K562 (cell line): ENCODE measurements at regions not wholly inside any gene's neighbourhood (a gene's known extent, or its start where the extent isn't known, plus 50 kb on each side); places are given as distances from the start of the nearest gene placed in this dataset.
"Not testable (repeated sequence)": the region's sequence is repeated elsewhere in the genome, so short reads cannot be mapped to it uniquely, and the experiment has no call there.

Experiments used
- ATAC-seq: fragments of 200-7000 bp; cut with Tn5 transposase; 3 replicates; pipeline ENCODE4 v1.9.1; 2020; ENCODE audit warnings: moderate library complexity
- BruUV-seq: library from RNA; stranded (reverse); fragments of 400-500 nt; replicated peaks from 2 replicates; lab custom pipeline; 2021; lab: Mats Ljungman, UMichigan
- CTCF ChIA-PET: fragments of 300-600 bp; formaldehyde crosslinking; extraction: SDS; loops from one replicate; lab custom pipeline; 2021; ENCODE audit warnings: low intra/inter-chr PET ratio; lab: Yijun Ruan, JAX
- POLR2A ChIA-PET: fragments of 300-600, 350-650 bp; sonication (Branson Sonifier 250); formaldehyde crosslinking; extraction: SDS; loops from one replicate; lab custom pipeline; 2021; ENCODE audit warnings: antibody characterized with exemption, inconsistent platforms; lab: Yijun Ruan, JAX
- DNase-seq, 4 experiments: peaks; one replicate each; pipeline versions ENCODE4 v3.0.0 to v3.0.0-alpha.2; 2011 to 2018; ENCODE audit warnings: low spot score in 3 of 4, mixed read lengths in 3 of 4; ENCODE audit errors: extremely low read depth in 1 of 4
- FAIRE-seq: peaks from 2 replicates; lab custom pipeline; 2011; peaks lifted over from hg19 to GRCh38; lab: Jason Lieb, UNC
- H2AFZ ChIP-seq: 2 replicates; pipeline ENCODE4 v1.6.0; 2011; ENCODE audit warnings: low read depth, low read length, control low read depth, inconsistent platforms
- H3K27ac ChIP-seq: fragments of 200-600 bp; 3 replicates; pipeline ENCODE4 v1.8.0; 2011; ENCODE audit warnings: low read depth, mild to moderate bottlenecking, control low read depth, inconsistent platforms, low read length, moderate library complexity, mixed read lengths; ENCODE audit errors: extremely low read depth
- H3K27me3 ChIP-seq, 2 experiments: fragments of 300-600 bp in 1 of 2; 2 replicates in 1 of 2; 3 replicates in 1 of 2; pipeline versions ENCODE4 v1.6.0 to v1.8.0; 2011; ENCODE audit warnings: inconsistent platforms in 2 of 2, low read length in 2 of 2, mild to moderate bottlenecking in 1 of 2, mixed read lengths in 1 of 2, moderate library complexity in 1 of 2; ENCODE audit not compliant: control insufficient read depth in 2 of 2, insufficient read depth in 2 of 2
- H3K36me3 ChIP-seq: fragments of 300-600 bp; 3 replicates; pipeline ENCODE4 v1.8.0; 2011; ENCODE audit warnings: mild to moderate bottlenecking, low read length, inconsistent platforms; ENCODE audit not compliant: control insufficient read depth, insufficient read depth
- H3K4me1 ChIP-seq, 2 experiments: fragments of 200-600 bp in 1 of 2; replicated peaks in 1 of 2; 2 replicates in 1 of 2; 3 replicates in 1 of 2; pipeline versions ENCODE4 v1.5.1 to v1.8.0; 2011; ENCODE audit warnings: inconsistent platforms in 2 of 2, low read length in 2 of 2, mild to moderate bottlenecking in 1 of 2, mixed read lengths in 1 of 2, moderate library complexity in 1 of 2; ENCODE audit not compliant: control insufficient read depth in 2 of 2, insufficient read depth in 2 of 2
- H3K4me2 ChIP-seq: 2 replicates; pipeline ENCODE4 v1.6.1; 2011; ENCODE audit warnings: low read length, control low read depth, inconsistent platforms, mixed read lengths; ENCODE audit not compliant: insufficient read depth
- H3K4me3 ChIP-seq: fragments of 200-600 bp; sonication (generic), shearing (Covaris generic); 2 replicates; pipeline ENCODE4 v1.5.1; 2016; ENCODE audit warnings: control low read depth, inconsistent platforms
- H3K79me2 ChIP-seq: fragments of 200-600 bp; 3 replicates; pipeline ENCODE4 v1.8.0; 2011; ENCODE audit warnings: low read length, inconsistent platforms; ENCODE audit not compliant: control insufficient read depth, insufficient read depth
- H3K9ac ChIP-seq, 2 experiments: 2 replicates each; pipeline versions ENCODE4 v1.6.0 to v1.6.1; 2011; ENCODE audit warnings: low read depth in 2 of 2, low read length in 2 of 2, control low read depth in 1 of 2, inconsistent platforms in 1 of 2, mild to moderate bottlenecking in 1 of 2, mixed read lengths in 1 of 2; ENCODE audit not compliant: insufficient read depth in 1 of 2
- H3K9me1 ChIP-seq: one replicate; pipeline ENCODE4 v1.6.0; 2011; ENCODE audit warnings: inconsistent platforms, mild to moderate bottlenecking, low read length, moderate library complexity; ENCODE audit not compliant: control insufficient read depth, insufficient read depth
- H3K9me3 ChIP-seq: replicated peaks from 2 replicates; pipeline ENCODE4 v1.5.1; 2011; ENCODE audit warnings: low read depth, low read length, inconsistent platforms; ENCODE audit not compliant: control insufficient read depth, insufficient read depth
- H4K20me1 ChIP-seq: replicated peaks from 2 replicates; pipeline ENCODE4 v1.6.1; 2011; ENCODE audit warnings: low read length, inconsistent platforms, mixed read lengths; ENCODE audit not compliant: control insufficient read depth, insufficient read depth
- BMI1 ChIP-seq: fragments of 150-350 bp; IDR thresholded peaks from 2 replicates; pipeline ENCODE4 v1.6.1; 2014; ENCODE audit warnings: low read length
- CREB1 ChIP-seq, 2 experiments: sonication (generic) in 1 of 2; formaldehyde crosslinking in 1 of 2; IDR thresholded peaks; 2 replicates each; pipeline versions ENCODE4 v1.6.1 to v1.8.0; 2012 to 2022; ENCODE audit warnings: inconsistent platforms in 1 of 2, mild to moderate bottlenecking in 1 of 2, missing genetic modification reagents in 1 of 2, moderate library complexity in 1 of 2
- ERF ChIP-seq: fragments of 450-650 bp; formaldehyde crosslinking; IDR thresholded peaks from 2 replicates; pipeline ENCODE4 v1.4.0; 2020; ENCODE audit warnings: mild to moderate bottlenecking, mixed read lengths
- HIVEP1 ChIP-seq: fragments of 250-450 bp; sonication (Bioruptor Pico); IDR thresholded peaks from 2 replicates; pipeline ENCODE4 v1.4.0; 2020; ENCODE audit warnings: mild to moderate bottlenecking
- KAT7 ChIP-seq: sonication (generic); formaldehyde crosslinking; IDR thresholded peaks from 2 replicates; pipeline ENCODE4 v1.8.0; 2022; ENCODE audit warnings: missing genetic modification reagents, mild to moderate bottlenecking, borderline replicate concordance
- NFXL1 ChIP-seq: fragments of 450-650 bp; formaldehyde crosslinking; IDR thresholded peaks from 2 replicates; pipeline ENCODE4 v1.4.0; 2021; ENCODE audit warnings: mild to moderate bottlenecking
- POLR2H ChIP-seq: IDR thresholded peaks from 2 replicates; pipeline ENCODE4 v1.6.1; 2016; ENCODE audit warnings: missing genetic modification characterization, low read depth, mild to moderate bottlenecking, control low read depth, missing compliant biosample characterization, moderate library complexity
- RAD21 ChIP-seq, 2 experiments: fragments of 250-450 bp in 1 of 2; fragments of 450-650 bp in 1 of 2; sonication (Bioruptor Pico) in 1 of 2; formaldehyde crosslinking in 1 of 2; IDR thresholded peaks in 1 of 2; conservative IDR thresholded peaks in 1 of 2; 2 replicates each; pipeline versions ENCODE4 v1.4.0 to v1.8.0; 2020 to 2022; ENCODE audit warnings: mild to moderate bottlenecking in 2 of 2, moderate library complexity in 1 of 2
- RBBP5 ChIP-seq: fragments of 200-600 bp; sonication (generic); IDR thresholded peaks from 2 replicates; pipeline ENCODE4 v1.6.1; 2012; ENCODE audit warnings: borderline replicate concordance, mild to moderate bottlenecking, low read length, control low read depth, inconsistent platforms; ENCODE audit not compliant: insufficient read depth, poor library complexity, severe bottlenecking
- SP2 ChIP-seq: IDR thresholded peaks from 2 replicates; pipeline ENCODE4 v1.6.1; 2011; ENCODE audit warnings: mild to moderate bottlenecking, low read depth, low read length, moderate library complexity; ENCODE audit not compliant: poor library complexity, severe bottlenecking; ENCODE audit errors: extremely low read depth
- TGIF2 ChIP-seq: sonication (generic); formaldehyde crosslinking; IDR thresholded peaks from 2 replicates; pipeline ENCODE4 v1.8.1; 2022; ENCODE audit warnings: mild to moderate bottlenecking, missing genetic modification reagents, moderate library complexity
- ZBTB49 ChIP-seq: sonication (generic); formaldehyde crosslinking; IDR thresholded peaks from 2 replicates; pipeline ENCODE4 v1.8.0; 2022; ENCODE audit warnings: missing genetic modification reagents, mild to moderate bottlenecking, borderline replicate concordance
- ZC3H4 ChIP-seq: sonication (generic); formaldehyde crosslinking; IDR thresholded peaks from 2 replicates; pipeline ENCODE4 v1.9.0; 2021; ENCODE audit warnings: missing genetic modification reagents, borderline replicate concordance
- ZNF41 ChIP-seq: fragments of 250-450 bp; sonication (Bioruptor Pico); conservative IDR thresholded peaks from 2 replicates; pipeline ENCODE4 v1.4.0; 2020; ENCODE audit warnings: mild to moderate bottlenecking
- ZNF551 ChIP-seq: fragments of 250-450 bp; sonication (Bioruptor Pico); IDR thresholded peaks from 2 replicates; pipeline ENCODE4 v1.5.0; 2021; ENCODE audit warnings: mild to moderate bottlenecking, moderate library complexity
- WGBS: fragments of 100-300 bp; shearing (Covaris generic); methylation state at CpG from one replicate; pipeline ENCODE4 v1.1.6; 2016; ENCODE audit warnings: low coverage, mixed read lengths; ENCODE audit not compliant: insufficient coverage; ENCODE audit errors: missing lambda C conversion rate; 5-methylcytosine and 5-hydroxymethylcytosine counted together
- in situ Hi-C: fragments of 300-500 bp; cut with MboI; formaldehyde crosslinking; loops from 4 replicates; pipeline ENCODE4 v1.15.0; 2018; ENCODE audit warnings: inconsistent platforms, mixed read lengths
- intact Hi-C: fragments of 100-400 bp; cut with micrococcal nuclease; formaldehyde crosslinking; loops from 2 replicates; pipeline ENCODE4 v1.14.2; 2022

GRCh38 chr2:78758765-78759164 lies 266.7 kb upstream of the REG3G start:
- 0% methylated on average over 7 of the region's 7 CpGs for WGBS
- DNase-seq, H3K4me2 ChIP-seq, H3K27me3 ChIP-seq, H3K27ac ChIP-seq, in situ Hi-C loops, H3K4me1 ChIP-seq, ATAC-seq, CTCF ChIA-PET, H3K9me1 ChIP-seq, POLR2A ChIA-PET, H3K79me2 ChIP-seq, intact Hi-C loops, BruUV-seq, H3K9ac ChIP-seq, H3K36me3 ChIP-seq, FAIRE-seq, H3K4me3 ChIP-seq, H3K9me3 ChIP-seq, H4K20me1 ChIP-seq, H2AFZ ChIP-seq: not testable (repeated sequence)

- POLR2A ChIA-PET, result interaction anchor here (0.7 kb wide), 1 partner anchor 886 kb away, joined by 4 read pairs; no protein-coding TSS in a partner anchor
- FAIRE-seq, result no peak
- TF ChIP-seq NFXL1 (no peak), ZC3H4 (CRISPR knock-in tag) (no peak), SP2 (no peak), TGIF2 (no peak), RBBP5 (no peak), POLR2H (tag) (no peak), BMI1 (no peak), ERF (CRISPR knock-in tag) (no peak), HIVEP1 (CRISPR knock-in tag) (no peak), ZNF551 (CRISPR knock-in tag) (no peak), ZNF41 (CRISPR knock-in tag) (no peak), RAD21 (CRISPR knock-in tag; conservative IDR thresholded peaks at IDR 0.05 in 1 of 2, IDR thresholded peaks at IDR 0.05 in 1 of 2) (no peak), CREB1 (IDR thresholded peaks at IDR 0.05) (no peak), CREB1 (CRISPR knock-in tag; IDR thresholded peaks at IDR 0.05) (no peak), ZBTB49 (CRISPR knock-in tag) (no peak), KAT7 (CRISPR knock-in tag) (no peak)
Observed at GRCh38 chr2:78766459-78766858, 259.0 kb upstream of the REG3G start.

More at GRCh38 chr2:78766459-78766858, 259.0 kb upstream of the REG3G start:
- H3K9ac ChIP-seq, result no peak overlapping the region
- 3% methylated on average over 4 of the region's 4 CpGs for WGBS
- H2AFZ ChIP-seq, result no peak overlapping the region
- ATAC-seq (no peak), DNase-seq (no peak)
- intact Hi-C loops (no loop called here), in situ Hi-C loops (no loop called here)
- H3K9me3 ChIP-seq, result no peaks in the 10 kb centered on the region
- CTCF ChIA-PET, result no interaction called here
- no peak overlapping the region for H3K27ac ChIP-seq
- H3K4me3 ChIP-seq, result no peak overlapping the region
- no peaks in the 10 kb centered on the region for H3K27me3 ChIP-seq
- no peaks in the 10 kb centered on the region for H3K4me1 ChIP-seq
- H3K79me2 ChIP-seq, result no peaks in the 10 kb centered on the region
- no peaks in the 10 kb centered on the region for H3K36me3 ChIP-seq
- no peaks in the 10 kb centered on the region for H4K20me1 ChIP-seq
- no TSS peak for BruUV-seq
- no peaks in the 10 kb centered on the region for H3K9me1 ChIP-seq
- H3K4me2 ChIP-seq, result no peak overlapping the region
